H1 (cell line): ENCODE measurements at regions not wholly inside any gene's neighbourhood (a gene's known extent, or its start where the extent isn't known, plus 50 kb on each side); places are given as distances from the start of the nearest gene placed in this dataset.

ENCODE experiments used
- CREB1 ChIP-seq: IDR thresholded peaks from 2 replicates; pipeline ENCODE4 v1.6.1; 2012; ENCODE audit warnings: inconsistent platforms
- JUND ChIP-seq: IDR thresholded peaks from 2 replicates; pipeline ENCODE4 v1.6.1; 2011; ENCODE audit warnings: mild to moderate bottlenecking, improper control_type of control experiment, low read length
- RFX5 ChIP-seq: IDR thresholded peaks from 2 replicates; pipeline ENCODE4 v1.6.1; 2011; ENCODE audit warnings: low read depth, low read length, improper control_type of control experiment, borderline replicate concordance
- ZNF274 ChIP-seq: IDR thresholded peaks from 2 replicates; pipeline ENCODE4 v1.7.0; 2012; ENCODE audit warnings: low read length, borderline replicate concordance; ENCODE audit errors: extremely low read depth
- TF ChIP-seq, protein P1 (sequence below): IDR thresholded peaks from 2 replicates; pipeline ENCODE4 v1.6.1; 2011; ENCODE audit warnings: low read length, improper control_type of control experiment

DNA sequence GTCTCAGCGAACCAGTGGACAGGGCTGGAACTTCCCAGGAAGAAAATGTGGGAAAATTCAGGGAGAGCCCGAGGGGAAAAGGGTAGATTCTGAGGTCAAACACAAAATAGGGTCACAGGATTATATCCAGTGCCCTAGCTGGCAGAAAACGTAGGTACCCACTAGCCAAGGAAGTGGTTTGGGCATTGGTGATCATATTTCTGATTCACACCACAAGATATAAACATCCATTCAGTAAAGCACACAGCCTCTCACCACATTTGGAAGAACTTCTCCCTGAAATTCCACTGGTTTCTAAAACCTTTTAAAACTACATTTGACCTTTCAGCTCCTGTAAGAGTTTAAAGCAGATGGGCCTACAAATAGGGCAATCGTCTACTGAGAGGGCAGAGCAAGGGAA lies 186.9 kb downstream of the TTC32 start (continued):
- TF ChIP-seq, protein P1, sequence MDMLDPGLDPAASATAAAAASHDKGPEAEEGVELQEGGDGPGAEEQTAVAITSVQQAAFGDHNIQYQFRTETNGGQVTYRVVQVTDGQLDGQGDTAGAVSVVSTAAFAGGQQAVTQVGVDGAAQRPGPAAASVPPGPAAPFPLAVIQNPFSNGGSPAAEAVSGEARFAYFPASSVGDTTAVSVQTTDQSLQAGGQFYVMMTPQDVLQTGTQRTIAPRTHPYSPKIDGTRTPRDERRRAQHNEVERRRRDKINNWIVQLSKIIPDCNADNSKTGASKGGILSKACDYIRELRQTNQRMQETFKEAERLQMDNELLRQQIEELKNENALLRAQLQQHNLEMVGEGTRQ: no peak
- TF ChIP-seq CREB1 (no peak), JUND (no peak), ZNF274 (no peak), RFX5 (no peak)
- TF ChIP-seq, all 59 proteins: peak for 0
